ENCODE measurements at regions not wholly inside any gene's neighbourhood (a gene's known extent, or its start where the extent isn't known, plus 50 kb on each side); places are given as distances from the start of the nearest gene placed in this dataset.

DNA sequence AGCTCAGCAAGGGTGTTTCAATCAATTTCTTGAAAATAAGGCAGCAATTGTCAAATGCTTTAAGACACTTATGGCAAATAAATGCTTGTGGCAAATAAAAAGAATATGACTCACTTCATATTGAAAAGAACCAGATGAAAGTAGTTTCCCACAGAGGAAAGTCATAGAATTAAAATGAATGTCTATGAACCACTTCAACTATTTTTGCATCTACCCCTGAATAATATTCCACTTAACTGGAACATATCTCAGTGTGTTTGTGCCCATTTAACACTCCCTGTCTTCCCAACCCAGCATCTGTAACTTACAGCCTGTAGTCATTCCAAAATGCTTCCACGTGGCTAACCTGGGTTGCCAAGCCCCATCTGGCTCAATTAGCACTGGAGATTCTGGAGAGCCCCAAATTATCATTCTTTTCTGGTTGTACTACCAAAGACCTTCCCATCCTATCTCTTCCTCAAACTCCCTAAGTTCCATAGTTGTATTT lies 84.7 kb downstream of the FEM1C start:
- Histone ChIP-seq H3K36me3 (replicated peaks in 1 of 2; ENCODE audit: control insufficient read depth in 1 of 2, insufficient read depth in 2 of 2, low read length in 2 of 2) (no peaks in the 10 kb centered on the region), H3K27ac (ENCODE audit: extremely low read length, insufficient read depth, low read length) (no peak overlapping the region), H2AFZ (ENCODE audit: low read length) (no peak overlapping the region), H3K9ac (ENCODE audit: insufficient read depth, low read depth, low read length) (no peak overlapping the region), H4K20me1 (ENCODE audit: insufficient read depth, low read length) (no peaks in the 10 kb centered on the region), H3K4me1 (ENCODE audit: insufficient read depth, low read length) (no peaks in the 10 kb centered on the region), H3K9me3 (ENCODE audit: low read length) (no peaks in the 10 kb centered on the region), H3K4me3 (replicated peaks in 1 of 3; ENCODE audit: insufficient read depth in 1 of 3, low read depth in 2 of 3, low read length in 3 of 3) (no peak overlapping the region), H3K27me3 (ENCODE audit: control insufficient read depth in 1 of 2, insufficient read depth in 2 of 2, low read length in 2 of 2) (no peaks in the 10 kb centered on the region), H3K79me2 (ENCODE audit: insufficient read depth, low read length) (no peaks in the 10 kb centered on the region), H3K4me2 (ENCODE audit: low read depth, low read length) (no peak overlapping the region)
- 0% methylated on average over 1 of the region's 1 CpG for WGBS (ENCODE audit: low lambda C conversion rate)
- BruUV-seq (replicated peaks), result no TSS peak
- ATAC-seq (no peak), FAIRE-seq (no peak), DNase-seq (ENCODE audit: low spot score) (no peak)
- intact Hi-C loops (cut with micrococcal nuclease; ENCODE audit: unreplicated experiment), result no loop called here
- in situ Hi-C loops (cut with HindIII; ENCODE audit: extremely low pct_ligation_motif_present, low pct_unique_long_range_greater_than_20kb), result no loop called here
- ChIA-PET CTCF (ENCODE audit: low intra/inter-chr PET ratio, low total read pairs) (no interaction called here), POLR2A (no interaction called here)
- TF ChIP-seq, protein P1, sequence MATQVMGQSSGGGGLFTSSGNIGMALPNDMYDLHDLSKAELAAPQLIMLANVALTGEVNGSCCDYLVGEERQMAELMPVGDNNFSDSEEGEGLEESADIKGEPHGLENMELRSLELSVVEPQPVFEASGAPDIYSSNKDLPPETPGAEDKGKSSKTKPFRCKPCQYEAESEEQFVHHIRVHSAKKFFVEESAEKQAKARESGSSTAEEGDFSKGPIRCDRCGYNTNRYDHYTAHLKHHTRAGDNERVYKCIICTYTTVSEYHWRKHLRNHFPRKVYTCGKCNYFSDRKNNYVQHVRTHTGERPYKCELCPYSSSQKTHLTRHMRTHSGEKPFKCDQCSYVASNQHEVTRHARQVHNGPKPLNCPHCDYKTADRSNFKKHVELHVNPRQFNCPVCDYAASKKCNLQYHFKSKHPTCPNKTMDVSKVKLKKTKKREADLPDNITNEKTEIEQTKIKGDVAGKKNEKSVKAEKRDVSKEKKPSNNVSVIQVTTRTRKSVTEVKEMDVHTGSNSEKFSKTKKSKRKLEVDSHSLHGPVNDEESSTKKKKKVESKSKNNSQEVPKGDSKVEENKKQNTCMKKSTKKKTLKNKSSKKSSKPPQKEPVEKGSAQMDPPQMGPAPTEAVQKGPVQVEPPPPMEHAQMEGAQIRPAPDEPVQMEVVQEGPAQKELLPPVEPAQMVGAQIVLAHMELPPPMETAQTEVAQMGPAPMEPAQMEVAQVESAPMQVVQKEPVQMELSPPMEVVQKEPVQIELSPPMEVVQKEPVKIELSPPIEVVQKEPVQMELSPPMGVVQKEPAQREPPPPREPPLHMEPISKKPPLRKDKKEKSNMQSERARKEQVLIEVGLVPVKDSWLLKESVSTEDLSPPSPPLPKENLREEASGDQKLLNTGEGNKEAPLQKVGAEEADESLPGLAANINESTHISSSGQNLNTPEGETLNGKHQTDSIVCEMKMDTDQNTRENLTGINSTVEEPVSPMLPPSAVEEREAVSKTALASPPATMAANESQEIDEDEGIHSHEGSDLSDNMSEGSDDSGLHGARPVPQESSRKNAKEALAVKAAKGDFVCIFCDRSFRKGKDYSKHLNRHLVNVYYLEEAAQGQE (IDR thresholded peaks at IDR 0.05; ENCODE audit: borderline replicate concordance in 1 of 2, low read depth in 1 of 2, low read length in 2 of 2), result no peak
- TF ChIP-seq, protein P2, sequence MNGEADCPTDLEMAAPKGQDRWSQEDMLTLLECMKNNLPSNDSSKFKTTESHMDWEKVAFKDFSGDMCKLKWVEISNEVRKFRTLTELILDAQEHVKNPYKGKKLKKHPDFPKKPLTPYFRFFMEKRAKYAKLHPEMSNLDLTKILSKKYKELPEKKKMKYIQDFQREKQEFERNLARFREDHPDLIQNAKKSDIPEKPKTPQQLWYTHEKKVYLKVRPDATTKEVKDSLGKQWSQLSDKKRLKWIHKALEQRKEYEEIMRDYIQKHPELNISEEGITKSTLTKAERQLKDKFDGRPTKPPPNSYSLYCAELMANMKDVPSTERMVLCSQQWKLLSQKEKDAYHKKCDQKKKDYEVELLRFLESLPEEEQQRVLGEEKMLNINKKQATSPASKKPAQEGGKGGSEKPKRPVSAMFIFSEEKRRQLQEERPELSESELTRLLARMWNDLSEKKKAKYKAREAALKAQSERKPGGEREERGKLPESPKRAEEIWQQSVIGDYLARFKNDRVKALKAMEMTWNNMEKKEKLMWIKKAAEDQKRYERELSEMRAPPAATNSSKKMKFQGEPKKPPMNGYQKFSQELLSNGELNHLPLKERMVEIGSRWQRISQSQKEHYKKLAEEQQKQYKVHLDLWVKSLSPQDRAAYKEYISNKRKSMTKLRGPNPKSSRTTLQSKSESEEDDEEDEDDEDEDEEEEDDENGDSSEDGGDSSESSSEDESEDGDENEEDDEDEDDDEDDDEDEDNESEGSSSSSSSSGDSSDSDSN (CRISPR knock-in tag; IDR thresholded peaks at IDR 0.05), result no peak
- TF ChIP-seq ZNF562 (CRISPR knock-in tag; IDR thresholded peaks at IDR 0.05; ENCODE audit: borderline replicate concordance) (no peak), EED (CRISPR knock-in tag; IDR thresholded peaks at IDR 0.05) (no peak), ZNF607 (CRISPR knock-in tag; IDR thresholded peaks at IDR 0.05; ENCODE audit: borderline replicate concordance) (no peak), POLR2A (IDR thresholded peaks at IDR 0.05; ENCODE audit: insufficient read depth in 1 of 2, low read depth in 2 of 2, low read length in 2 of 2) (no peak), ZNF589 (CRISPR knock-in tag; conservative IDR thresholded peaks at IDR 0.05) (no peak), RXRB (CRISPR knock-in tag; IDR thresholded peaks at IDR 0.05; ENCODE audit: borderline replicate concordance) (no peak), ZNF260 (CRISPR knock-in tag; IDR thresholded peaks at IDR 0.05; ENCODE audit: borderline replicate concordance, low read depth) (no peak)
- TF ChIP-seq, protein P3, sequence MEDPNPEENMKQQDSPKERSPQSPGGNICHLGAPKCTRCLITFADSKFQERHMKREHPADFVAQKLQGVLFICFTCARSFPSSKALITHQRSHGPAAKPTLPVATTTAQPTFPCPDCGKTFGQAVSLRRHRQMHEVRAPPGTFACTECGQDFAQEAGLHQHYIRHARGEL (CRISPR knock-in tag; IDR thresholded peaks at IDR 0.05), result no peak
- TF ChIP-seq, protein P4, sequence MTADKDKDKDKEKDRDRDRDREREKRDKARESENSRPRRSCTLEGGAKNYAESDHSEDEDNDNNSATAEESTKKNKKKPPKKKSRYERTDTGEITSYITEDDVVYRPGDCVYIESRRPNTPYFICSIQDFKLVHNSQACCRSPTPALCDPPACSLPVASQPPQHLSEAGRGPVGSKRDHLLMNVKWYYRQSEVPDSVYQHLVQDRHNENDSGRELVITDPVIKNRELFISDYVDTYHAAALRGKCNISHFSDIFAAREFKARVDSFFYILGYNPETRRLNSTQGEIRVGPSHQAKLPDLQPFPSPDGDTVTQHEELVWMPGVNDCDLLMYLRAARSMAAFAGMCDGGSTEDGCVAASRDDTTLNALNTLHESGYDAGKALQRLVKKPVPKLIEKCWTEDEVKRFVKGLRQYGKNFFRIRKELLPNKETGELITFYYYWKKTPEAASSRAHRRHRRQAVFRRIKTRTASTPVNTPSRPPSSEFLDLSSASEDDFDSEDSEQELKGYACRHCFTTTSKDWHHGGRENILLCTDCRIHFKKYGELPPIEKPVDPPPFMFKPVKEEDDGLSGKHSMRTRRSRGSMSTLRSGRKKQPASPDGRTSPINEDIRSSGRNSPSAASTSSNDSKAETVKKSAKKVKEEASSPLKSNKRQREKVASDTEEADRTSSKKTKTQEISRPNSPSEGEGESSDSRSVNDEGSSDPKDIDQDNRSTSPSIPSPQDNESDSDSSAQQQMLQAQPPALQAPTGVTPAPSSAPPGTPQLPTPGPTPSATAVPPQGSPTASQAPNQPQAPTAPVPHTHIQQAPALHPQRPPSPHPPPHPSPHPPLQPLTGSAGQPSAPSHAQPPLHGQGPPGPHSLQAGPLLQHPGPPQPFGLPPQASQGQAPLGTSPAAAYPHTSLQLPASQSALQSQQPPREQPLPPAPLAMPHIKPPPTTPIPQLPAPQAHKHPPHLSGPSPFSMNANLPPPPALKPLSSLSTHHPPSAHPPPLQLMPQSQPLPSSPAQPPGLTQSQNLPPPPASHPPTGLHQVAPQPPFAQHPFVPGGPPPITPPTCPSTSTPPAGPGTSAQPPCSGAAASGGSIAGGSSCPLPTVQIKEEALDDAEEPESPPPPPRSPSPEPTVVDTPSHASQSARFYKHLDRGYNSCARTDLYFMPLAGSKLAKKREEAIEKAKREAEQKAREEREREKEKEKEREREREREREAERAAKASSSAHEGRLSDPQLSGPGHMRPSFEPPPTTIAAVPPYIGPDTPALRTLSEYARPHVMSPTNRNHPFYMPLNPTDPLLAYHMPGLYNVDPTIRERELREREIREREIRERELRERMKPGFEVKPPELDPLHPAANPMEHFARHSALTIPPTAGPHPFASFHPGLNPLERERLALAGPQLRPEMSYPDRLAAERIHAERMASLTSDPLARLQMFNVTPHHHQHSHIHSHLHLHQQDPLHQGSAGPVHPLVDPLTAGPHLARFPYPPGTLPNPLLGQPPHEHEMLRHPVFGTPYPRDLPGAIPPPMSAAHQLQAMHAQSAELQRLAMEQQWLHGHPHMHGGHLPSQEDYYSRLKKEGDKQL (CRISPR knock-in tag; IDR thresholded peaks at IDR 0.05; ENCODE audit: low read depth), result no peak
